ENCODE measurements at regions not wholly inside any gene's neighbourhood (a gene's known extent, or its start where the extent isn't known, plus 50 kb on each side); places are given as distances from the start of the nearest gene placed in this dataset.
"Not testable (repeated sequence)": the region's sequence is repeated elsewhere in the genome, so short reads cannot be mapped to it uniquely, and the experiment has no call there.

GRCh38 chr9:30597608-30598007, 1786.8 kb upstream of the ACO1 start:
- DNase-seq (ENCODE audit: low read depth in 2 of 3, low spot score in 2 of 3): no peak

- DNase-seq (ENCODE audit: low read depth in 2 of 3, low spot score in 2 of 3): no peak
Observed at GRCh38 chr9:30605936-30606335, 1778.5 kb upstream of the ACO1 start.

- DNase-seq (ENCODE audit: low read depth in 2 of 3, low spot score in 2 of 3): no peak
Observed at GRCh38 chr9:30609713-30610112, 1774.7 kb upstream of the ACO1 start.

GRCh38 chr9:30616782-30617181, 1767.7 kb upstream of the ACO1 start:
- not testable (repeated sequence) for DNase-seq (ENCODE audit: low read depth in 2 of 3, low spot score in 2 of 3)

GRCh38 chr9:30622561-30622960, 1761.9 kb upstream of the ACO1 start:
- DNase-seq (ENCODE audit: low read depth in 2 of 3, low spot score in 2 of 3): no peak

- DNase-seq (ENCODE audit: low read depth in 2 of 3, low spot score in 2 of 3): no peak
Observed at GRCh38 chr9:30628915-30629567, 1755.4 kb upstream of the ACO1 start.

GRCh38 chr9:30630459-30630858, 1754.0 kb upstream of the ACO1 start:
- no peak for DNase-seq (ENCODE audit: low read depth in 2 of 3, low spot score in 2 of 3)

GRCh38 chr9:30646639-30647038, 1737.8 kb upstream of the ACO1 start:
- DNase-seq (ENCODE audit: low read depth in 2 of 3, low spot score in 2 of 3): not testable (repeated sequence)

GRCh38 chr9:30661925-30662324, 1722.5 kb upstream of the ACO1 start:
- no peak for DNase-seq (ENCODE audit: low read depth in 2 of 3, low spot score in 2 of 3)

GRCh38 chr9:30670805-30671562, 1713.5 kb upstream of the ACO1 start:
- no peak for DNase-seq (ENCODE audit: low read depth in 2 of 3, low spot score in 2 of 3)

GRCh38 chr9:30673132-30673531, 1711.3 kb upstream of the ACO1 start:
- no peak for DNase-seq (ENCODE audit: low read depth in 2 of 3, low spot score in 2 of 3)

- no peak for DNase-seq (ENCODE audit: low read depth in 2 of 3, low spot score in 2 of 3)
Observed at GRCh38 chr9:30676651-30677050, 1707.8 kb upstream of the ACO1 start.

- no peak for DNase-seq (ENCODE audit: low read depth in 2 of 3, low spot score in 2 of 3)
Observed at GRCh38 chr9:30677221-30677620, 1707.2 kb upstream of the ACO1 start.

- DNase-seq (ENCODE audit: low read depth in 2 of 3, low spot score in 2 of 3): no peak
Observed at GRCh38 chr9:30688801-30689200, 1695.6 kb upstream of the ACO1 start.

GRCh38 chr9:30697958-30698357, 1686.5 kb upstream of the ACO1 start:
- no peak for DNase-seq (ENCODE audit: low read depth in 2 of 3, low spot score in 2 of 3)

- DNase-seq (ENCODE audit: low read depth in 2 of 3, low spot score in 2 of 3): no peak
Observed at GRCh38 chr9:30711591-30711990, 1672.9 kb upstream of the ACO1 start.

- DNase-seq (ENCODE audit: low read depth in 2 of 3, low spot score in 2 of 3): no peak
Observed at GRCh38 chr9:30713243-30713642, 1671.2 kb upstream of the ACO1 start.

GRCh38 chr9:30714389-30714788, 1670.1 kb upstream of the ACO1 start:
- no peak for DNase-seq (ENCODE audit: low read depth in 2 of 3, low spot score in 2 of 3)

- DNase-seq (ENCODE audit: low read depth in 2 of 3, low spot score in 2 of 3): no peak
Observed at GRCh38 chr9:30718483-30718882, 1666.0 kb upstream of the ACO1 start.

- no peak for DNase-seq (ENCODE audit: low read depth in 2 of 3, low spot score in 2 of 3)
Observed at GRCh38 chr9:30722065-30722464, 1662.4 kb upstream of the ACO1 start.

GRCh38 chr9:30723656-30724055, 1660.8 kb upstream of the ACO1 start:
- no peak for DNase-seq (ENCODE audit: low read depth in 2 of 3, low spot score in 2 of 3)

GRCh38 chr9:30732060-30732459, 1652.4 kb upstream of the ACO1 start:
- DNase-seq (ENCODE audit: low read depth in 2 of 3, low spot score in 2 of 3): no peak

Data from hematopoietic multipotent progenitor cell (in vitro differentiated cells).